ENCODE measurements at regions not wholly inside any gene's neighbourhood (a gene's known extent, or its start where the extent isn't known, plus 50 kb on each side); places are given as distances from the start of the nearest gene placed in this dataset.

GRCh38 chr6:122136386-122136785 is 263.1 kb upstream of the HSF2 start:
- no peak for TF ChIP-seq POLR2AphosphoS5 (IDR thresholded peaks at IDR 0.05)
- TF ChIP-seq, protein P1, sequence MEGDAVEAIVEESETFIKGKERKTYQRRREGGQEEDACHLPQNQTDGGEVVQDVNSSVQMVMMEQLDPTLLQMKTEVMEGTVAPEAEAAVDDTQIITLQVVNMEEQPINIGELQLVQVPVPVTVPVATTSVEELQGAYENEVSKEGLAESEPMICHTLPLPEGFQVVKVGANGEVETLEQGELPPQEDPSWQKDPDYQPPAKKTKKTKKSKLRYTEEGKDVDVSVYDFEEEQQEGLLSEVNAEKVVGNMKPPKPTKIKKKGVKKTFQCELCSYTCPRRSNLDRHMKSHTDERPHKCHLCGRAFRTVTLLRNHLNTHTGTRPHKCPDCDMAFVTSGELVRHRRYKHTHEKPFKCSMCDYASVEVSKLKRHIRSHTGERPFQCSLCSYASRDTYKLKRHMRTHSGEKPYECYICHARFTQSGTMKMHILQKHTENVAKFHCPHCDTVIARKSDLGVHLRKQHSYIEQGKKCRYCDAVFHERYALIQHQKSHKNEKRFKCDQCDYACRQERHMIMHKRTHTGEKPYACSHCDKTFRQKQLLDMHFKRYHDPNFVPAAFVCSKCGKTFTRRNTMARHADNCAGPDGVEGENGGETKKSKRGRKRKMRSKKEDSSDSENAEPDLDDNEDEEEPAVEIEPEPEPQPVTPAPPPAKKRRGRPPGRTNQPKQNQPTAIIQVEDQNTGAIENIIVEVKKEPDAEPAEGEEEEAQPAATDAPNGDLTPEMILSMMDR (IDR thresholded peaks at IDR 0.05), result no peak
- no peak for TF ChIP-seq EP300 (IDR thresholded peaks at IDR 0.05)

Measured in gastroesophageal sphincter (tissue), 3 donors.